DND-41 (cell line): ENCODE measurements at regions not wholly inside any gene's neighbourhood (a gene's known extent, or its start where the extent isn't known, plus 50 kb on each side); places are given as distances from the start of the nearest gene placed in this dataset.
A peak's percentile ranks its signal among the peaks of the same experiment; 100 is the strongest.

Source experiments
- ATAC-seq: fragments of 200-7000 bp; cut with Tn5 transposase; 3 replicates; pipeline ENCODE4 v1.9.1; 2021; ENCODE audit warnings: low read depth; ENCODE audit not compliant: insufficient read depth
- DNase-seq: peaks from one replicate; pipeline ENCODE4 v3.0.0-alpha.2; 2020
- H2AFZ ChIP-seq: 2 replicates; pipeline ENCODE4 v1.6.0; 2012; ENCODE audit warnings: low read depth, low read length
- H3K27ac ChIP-seq: 2 replicates; pipeline ENCODE4 v1.5.1; 2012; ENCODE audit warnings: low read length, inconsistent platforms
- H3K27me3 ChIP-seq: fragments of 200-600 bp; sonication (generic); 2 replicates; pipeline ENCODE4 v1.6.0; 2012; ENCODE audit warnings: low read length, mild to moderate bottlenecking, inconsistent platforms; ENCODE audit not compliant: insufficient read depth, poor library complexity
- H3K36me3 ChIP-seq: 2 replicates; pipeline ENCODE4 v1.5.1; 2012; ENCODE audit warnings: low read length, inconsistent platforms; ENCODE audit not compliant: insufficient read depth
- H3K4me1 ChIP-seq: 2 replicates; pipeline ENCODE4 v1.5.1; 2012; ENCODE audit warnings: mild to moderate bottlenecking, low read length; ENCODE audit not compliant: insufficient read depth
- H3K4me2 ChIP-seq: 2 replicates; pipeline ENCODE4 v1.6.0; 2012; ENCODE audit warnings: mild to moderate bottlenecking, moderate library complexity, low read length, inconsistent platforms; ENCODE audit not compliant: insufficient read depth
- H3K4me3 ChIP-seq, 2 experiments: fragments of 200-600 bp in 1 of 2; shearing (Covaris generic) in 1 of 2; 2 replicates each; pipeline ENCODE4 v1.5.1; 2012 to 2016; ENCODE audit warnings: inconsistent platforms in 2 of 2, low read length in 2 of 2, mild to moderate bottlenecking in 2 of 2, low read depth in 1 of 2, moderate library complexity in 1 of 2
- H3K79me2 ChIP-seq: 2 replicates; pipeline ENCODE4 v1.6.0; 2012; ENCODE audit warnings: low read length, inconsistent platforms; ENCODE audit not compliant: insufficient read depth
- H3K9ac ChIP-seq: 2 replicates; pipeline ENCODE4 v1.6.0; 2012; ENCODE audit warnings: low read depth, mild to moderate bottlenecking, inconsistent platforms, low read length, moderate library complexity
- H3K9me3 ChIP-seq: 2 replicates; pipeline ENCODE4 v1.5.1; 2012; ENCODE audit warnings: low read length, moderate library complexity, mild to moderate bottlenecking, inconsistent platforms; ENCODE audit not compliant: insufficient read depth, severe bottlenecking
- H4K20me1 ChIP-seq: 2 replicates; pipeline ENCODE4 v1.6.0; 2012; ENCODE audit warnings: low read length; ENCODE audit not compliant: insufficient read depth
- EZH2 ChIP-seq: IDR thresholded peaks from 3 replicates; pipeline ENCODE4 v1.6.1; 2012; ENCODE audit warnings: borderline replicate concordance, low read depth, mild to moderate bottlenecking, moderate library complexity, low read length, inconsistent platforms; ENCODE audit not compliant: severe bottlenecking
- TF ChIP-seq, protein P1 (sequence below): IDR thresholded peaks from 2 replicates; pipeline ENCODE4 v1.5.1; 2012; ENCODE audit warnings: borderline replicate concordance, low read length, moderate library complexity, mild to moderate bottlenecking; ENCODE audit not compliant: poor library complexity, severe bottlenecking; ENCODE audit errors: extremely low read depth

DNA sequence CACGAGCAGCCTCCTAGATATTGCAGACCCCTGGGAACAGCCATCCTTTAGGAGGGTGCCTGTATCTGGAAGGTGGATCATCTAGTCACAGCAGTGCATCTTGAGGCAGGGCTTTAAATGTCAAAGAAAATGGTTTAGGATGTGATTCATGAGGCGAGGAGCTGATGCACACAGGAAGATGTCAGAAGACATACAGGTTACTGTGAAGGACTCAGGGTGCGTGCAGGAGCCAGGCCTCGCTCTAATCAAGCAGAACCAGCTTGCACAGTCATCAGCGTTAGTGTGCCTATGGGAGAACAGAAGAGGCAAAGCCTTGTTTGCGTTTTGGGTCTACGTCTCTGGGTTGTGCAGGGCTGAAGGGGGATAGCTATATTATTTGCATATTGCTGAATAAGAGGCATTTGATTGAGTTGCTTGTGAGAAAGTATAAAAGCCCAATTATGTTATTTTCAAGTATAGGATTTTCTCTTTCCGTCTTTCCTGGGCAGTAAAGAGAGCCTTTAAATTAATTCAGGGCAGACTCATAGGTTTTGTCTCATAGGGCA is 77.3 kb upstream of the RPH3A start:
- ATAC-seq, result no peak
- no peaks in the 10 kb centered on the region for H3K4me1 ChIP-seq
- H3K79me2 ChIP-seq, result no peaks in the 10 kb centered on the region
- H3K27me3 ChIP-seq, result peaks cover 9% of the 10 kb centered on the region
- H2AFZ ChIP-seq, result no peak overlapping the region
- TF ChIP-seq EZH2, result no peak
- TF ChIP-seq, protein P1, sequence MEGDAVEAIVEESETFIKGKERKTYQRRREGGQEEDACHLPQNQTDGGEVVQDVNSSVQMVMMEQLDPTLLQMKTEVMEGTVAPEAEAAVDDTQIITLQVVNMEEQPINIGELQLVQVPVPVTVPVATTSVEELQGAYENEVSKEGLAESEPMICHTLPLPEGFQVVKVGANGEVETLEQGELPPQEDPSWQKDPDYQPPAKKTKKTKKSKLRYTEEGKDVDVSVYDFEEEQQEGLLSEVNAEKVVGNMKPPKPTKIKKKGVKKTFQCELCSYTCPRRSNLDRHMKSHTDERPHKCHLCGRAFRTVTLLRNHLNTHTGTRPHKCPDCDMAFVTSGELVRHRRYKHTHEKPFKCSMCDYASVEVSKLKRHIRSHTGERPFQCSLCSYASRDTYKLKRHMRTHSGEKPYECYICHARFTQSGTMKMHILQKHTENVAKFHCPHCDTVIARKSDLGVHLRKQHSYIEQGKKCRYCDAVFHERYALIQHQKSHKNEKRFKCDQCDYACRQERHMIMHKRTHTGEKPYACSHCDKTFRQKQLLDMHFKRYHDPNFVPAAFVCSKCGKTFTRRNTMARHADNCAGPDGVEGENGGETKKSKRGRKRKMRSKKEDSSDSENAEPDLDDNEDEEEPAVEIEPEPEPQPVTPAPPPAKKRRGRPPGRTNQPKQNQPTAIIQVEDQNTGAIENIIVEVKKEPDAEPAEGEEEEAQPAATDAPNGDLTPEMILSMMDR, result no peak
- H3K9me3 ChIP-seq, result no peaks in the 10 kb centered on the region
- DNase-seq, result no peak
- no peaks in the 10 kb centered on the region for H4K20me1 ChIP-seq
- no peak overlapping the region for H3K9ac ChIP-seq
- H3K4me2 ChIP-seq, result no peak overlapping the region
- no peak overlapping the region for H3K4me3 ChIP-seq
- no peak overlapping the region for H3K27ac ChIP-seq
- H3K36me3 ChIP-seq, result no peaks in the 10 kb centered on the region

DNA sequence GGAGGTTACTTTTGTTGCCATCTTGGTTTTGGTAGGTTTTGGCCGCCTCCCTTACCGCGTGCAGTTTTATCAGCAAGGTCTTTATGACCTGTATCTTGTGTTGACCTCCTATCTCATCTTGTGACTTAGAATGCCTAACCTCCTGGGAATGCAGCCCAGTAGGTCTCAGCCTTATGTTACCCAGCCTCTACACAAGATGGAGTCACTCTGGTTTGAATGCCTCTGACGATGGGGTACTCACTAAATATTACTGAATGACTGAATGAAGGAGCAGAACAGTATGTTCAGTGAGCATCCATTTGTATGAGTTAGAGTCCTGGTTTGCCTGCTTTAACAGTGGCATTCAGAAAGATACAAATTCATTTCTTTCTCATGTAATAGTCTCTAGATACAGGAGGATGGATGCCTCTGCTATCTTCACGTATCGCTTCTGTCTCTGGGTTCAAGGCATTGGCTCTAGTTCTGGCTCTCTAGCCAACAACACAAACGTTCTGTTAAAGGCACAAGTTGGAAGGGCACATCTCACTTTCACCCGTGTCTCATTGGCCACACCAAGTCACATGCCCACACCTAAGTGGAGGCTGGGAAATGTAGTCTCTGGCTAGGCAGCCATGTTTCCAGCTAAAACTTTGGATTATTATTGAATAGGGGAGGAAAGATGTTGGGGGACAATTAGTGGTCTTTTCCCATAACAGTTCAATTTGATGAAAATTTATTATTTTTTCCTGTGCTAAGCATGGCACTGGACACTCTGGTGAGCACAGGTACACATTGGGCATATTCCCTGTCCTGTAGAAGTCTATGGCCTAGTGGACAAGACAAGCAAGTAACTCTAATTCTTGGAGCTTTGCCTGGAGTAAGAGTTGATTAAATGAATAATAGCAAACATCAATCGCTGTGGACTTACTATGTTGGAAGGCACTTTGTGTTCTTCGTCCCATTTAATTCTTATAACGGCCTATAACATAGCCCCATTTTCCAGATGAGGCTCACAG is 75.2 kb upstream of the RPH3A start:
- H2AFZ ChIP-seq, result no peak overlapping the region
- peaks cover 5% of the 10 kb centered on the region for H3K27me3 ChIP-seq
- H3K9me3 ChIP-seq, result no peaks in the 10 kb centered on the region

DNA sequence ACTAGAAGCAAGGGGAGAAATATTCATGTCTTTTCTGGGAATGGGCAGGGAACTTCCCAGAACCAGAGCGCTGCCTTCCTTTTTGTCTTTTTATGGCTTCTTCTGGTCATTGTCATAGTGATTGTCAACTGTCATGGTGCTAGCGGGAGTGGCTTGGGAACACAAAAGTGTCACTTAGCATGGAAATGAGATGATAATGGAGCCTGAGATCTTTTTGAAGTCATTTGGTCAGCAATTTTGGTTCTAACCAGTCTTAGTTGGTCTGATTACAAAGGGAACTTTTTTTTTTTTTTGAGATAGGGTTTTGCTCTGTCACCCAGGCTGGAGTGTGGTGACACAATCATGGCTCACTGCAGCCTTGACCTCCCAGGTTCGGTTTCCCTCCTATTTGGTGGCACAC is 62.7 kb upstream of the RPH3A start:
- no peak for ATAC-seq
- Histone ChIP-seq H3K4me3 (no peak overlapping the region), H3K36me3 (no peaks in the 10 kb centered on the region), H3K27me3 (peaks cover 2% of the 10 kb centered on the region), H4K20me1 (no peaks in the 10 kb centered on the region), H3K4me2 (no peak overlapping the region), H3K79me2 (no peaks in the 10 kb centered on the region), H3K9me3 (no peaks in the 10 kb centered on the region), H3K9ac (no peak overlapping the region), H3K4me1 (no peaks in the 10 kb centered on the region), H3K27ac (no peak overlapping the region), H2AFZ (no peak overlapping the region)
- TF ChIP-seq EZH2, result no peak
- TF ChIP-seq, protein P1, result no peak
- no peak for DNase-seq

More for the DNA sequence above, 75.2 kb upstream of the RPH3A start:
- Histone ChIP-seq H3K9ac (no peak overlapping the region), H3K4me3 (no peak overlapping the region), H3K79me2 (no peaks in the 10 kb centered on the region), H3K36me3 (no peaks in the 10 kb centered on the region), H3K4me2 (no peak overlapping the region), H4K20me1 (no peaks in the 10 kb centered on the region), H3K4me1 (no peaks in the 10 kb centered on the region), H3K27ac (no peak overlapping the region)
- ATAC-seq (peak; percentile 65; the same call in 2 of the 3 replicates), DNase-seq (peak; percentile 5)
- no peak for TF ChIP-seq EZH2
- TF ChIP-seq, protein P1, result no peak
